ENCODE measurements at regions not wholly inside any gene's neighbourhood (a gene's known extent, or its start where the extent isn't known, plus 50 kb on each side); places are given as distances from the start of the nearest gene placed in this dataset.

DNA sequence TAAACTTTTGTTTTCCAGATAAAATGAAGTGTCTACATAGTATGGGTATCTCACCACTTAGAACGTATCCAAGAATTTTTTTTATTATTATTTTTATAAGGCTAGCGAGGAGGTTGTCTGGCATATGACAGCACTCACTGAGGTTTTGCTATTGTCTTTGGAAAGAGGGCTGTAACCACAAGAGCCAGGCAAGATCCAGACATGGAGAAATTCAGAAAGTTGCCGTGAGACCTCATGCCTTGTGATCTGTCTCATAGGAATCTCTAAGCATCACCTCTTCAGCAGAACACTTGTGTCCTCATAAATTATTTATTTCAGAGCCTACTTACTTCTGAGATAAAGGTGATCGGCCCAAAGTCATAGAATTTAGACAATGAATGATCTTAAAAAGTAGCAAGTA, 410.8 kb downstream of the CDH11 start:
- Mint-ChIP-seq H3K36me3 (ENCODE audit: low read depth) (no peaks in the 10 kb centered on the region), H3K27me3 (ENCODE audit: low read depth) (no peaks in the 10 kb centered on the region), H3K4me1 (ENCODE audit: low read depth) (no peaks in the 10 kb centered on the region), H3K27ac (no peak overlapping the region), H3K9me3 (peaks cover 11% of the 10 kb centered on the region), H3K4me3 (no peak overlapping the region)
- intact Hi-C loops (cut with micrococcal nuclease): no loop called here
- CTCF ChIA-PET: no interaction called here
- DNase-seq: no peak

- Mint-ChIP-seq H3K4me3 (no peak overlapping the region), H3K27me3 (ENCODE audit: low read depth) (no peaks in the 10 kb centered on the region), H3K36me3 (ENCODE audit: low read depth) (no peaks in the 10 kb centered on the region), H3K9me3 (peaks cover 10% of the 10 kb centered on the region), H3K27ac (no peak overlapping the region), H3K4me1 (ENCODE audit: low read depth) (no peaks in the 10 kb centered on the region)
- no peak for DNase-seq
- intact Hi-C loops (cut with micrococcal nuclease): no loop called here
- CTCF ChIA-PET: no interaction called here
These were observed 416.4 kb downstream of the CDH11 start for GRCh38 chr16:64705443-64705842.

DNA sequence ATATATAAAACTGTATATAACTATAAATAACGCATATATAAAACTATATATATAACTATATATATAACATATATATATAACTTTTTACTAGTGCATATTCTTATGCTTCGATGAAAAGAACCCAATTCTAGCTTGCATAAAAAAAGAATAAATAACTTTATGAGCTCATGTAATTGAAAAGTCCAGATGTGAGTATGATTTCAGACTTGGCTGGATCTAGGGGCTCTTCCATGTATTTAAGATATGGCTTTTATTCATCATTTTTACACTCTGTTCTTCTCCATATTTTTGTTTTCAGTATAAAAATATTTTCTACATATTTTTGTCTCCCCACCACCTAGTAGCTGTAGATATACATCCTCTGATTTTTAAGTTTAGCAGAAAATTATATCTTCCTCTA, 417.5 kb downstream of the CDH11 start:
- CTCF ChIA-PET: no interaction called here
- no peak overlapping the region for H3K4me3 Mint-ChIP-seq
- no peak for DNase-seq
- intact Hi-C loops (cut with micrococcal nuclease): no loop called here
- H3K27ac Mint-ChIP-seq: no peak overlapping the region
- no peaks in the 10 kb centered on the region for H3K36me3 Mint-ChIP-seq (ENCODE audit: low read depth)
- H3K4me1 Mint-ChIP-seq (ENCODE audit: low read depth): no peaks in the 10 kb centered on the region
- H3K27me3 Mint-ChIP-seq (ENCODE audit: low read depth): no peaks in the 10 kb centered on the region
- H3K9me3 Mint-ChIP-seq: peaks cover 10% of the 10 kb centered on the region

DNA sequence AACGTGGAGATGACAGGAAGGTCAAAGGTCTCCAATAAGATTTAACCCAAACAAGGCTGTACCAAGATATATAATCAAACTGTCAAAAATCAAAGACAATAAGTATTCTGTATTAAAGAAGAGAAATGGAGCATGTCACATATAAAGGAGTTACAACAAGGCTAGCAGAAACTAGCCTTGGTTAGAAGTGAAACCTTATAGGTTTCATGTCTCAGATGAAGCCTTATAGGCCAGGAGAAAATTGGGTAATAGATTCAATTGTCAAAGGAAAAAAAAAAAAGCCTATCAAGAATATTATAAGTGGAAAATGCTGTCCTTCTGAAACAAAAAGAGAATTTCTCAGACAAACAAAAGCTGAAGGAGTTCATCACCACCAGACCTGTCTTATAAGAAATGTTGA, 419.4 kb downstream of the CDH11 start:
- no peaks in the 10 kb centered on the region for H3K4me1 Mint-ChIP-seq (ENCODE audit: low read depth)
- H3K4me3 Mint-ChIP-seq: no peak overlapping the region
- no peaks in the 10 kb centered on the region for H3K27me3 Mint-ChIP-seq (ENCODE audit: low read depth)
- intact Hi-C loops (cut with micrococcal nuclease): no loop called here
- CTCF ChIA-PET: no interaction called here
- H3K27ac Mint-ChIP-seq: no peak overlapping the region
- H3K9me3 Mint-ChIP-seq: peaks cover 6% of the 10 kb centered on the region
- H3K36me3 Mint-ChIP-seq (ENCODE audit: low read depth): no peaks in the 10 kb centered on the region
- DNase-seq: no peak

- intact Hi-C loops (cut with micrococcal nuclease): no loop called here
- Mint-ChIP-seq H3K36me3 (ENCODE audit: low read depth) (no peaks in the 10 kb centered on the region), H3K4me3 (no peak overlapping the region), H3K27ac (no peak overlapping the region), H3K27me3 (ENCODE audit: low read depth) (no peaks in the 10 kb centered on the region), H3K4me1 (ENCODE audit: low read depth) (no peaks in the 10 kb centered on the region), H3K9me3 (peaks cover 7% of the 10 kb centered on the region)
- CTCF ChIA-PET: no interaction called here
- no peak for DNase-seq
These were observed 421.2 kb downstream of the CDH11 start for GRCh38 chr16:64700628-64701027.

DNA sequence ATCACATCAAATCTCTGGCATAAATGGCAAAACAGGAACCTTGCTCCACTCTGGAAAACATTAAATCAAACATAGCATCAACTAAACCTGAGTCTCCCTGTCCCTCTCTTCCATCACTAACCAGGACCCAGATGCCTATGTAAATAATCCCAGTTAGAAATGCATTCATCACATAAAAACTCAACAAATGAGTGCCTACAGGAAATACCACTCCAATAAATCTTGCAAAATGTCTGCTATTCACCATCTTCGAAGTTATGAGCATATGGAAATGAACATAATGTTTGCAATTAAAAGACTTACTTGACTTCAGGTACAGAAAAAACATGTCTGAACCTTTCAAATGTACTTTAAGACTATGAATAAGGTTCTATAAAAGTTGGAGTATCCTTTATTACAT, 425.0 kb downstream of the CDH11 start:
- intact Hi-C loops (cut with micrococcal nuclease): no loop called here
- peaks cover 9% of the 10 kb centered on the region for H3K9me3 Mint-ChIP-seq
- H3K4me3 Mint-ChIP-seq: no peak overlapping the region
- H3K36me3 Mint-ChIP-seq (ENCODE audit: low read depth): no peaks in the 10 kb centered on the region
- H3K4me1 Mint-ChIP-seq (ENCODE audit: low read depth): no peaks in the 10 kb centered on the region
- H3K27ac Mint-ChIP-seq: no peak overlapping the region
- CTCF ChIA-PET: no interaction called here
- DNase-seq: no peak
- no peaks in the 10 kb centered on the region for H3K27me3 Mint-ChIP-seq (ENCODE audit: low read depth)

- Mint-ChIP-seq H3K9me3 (peaks cover 8% of the 10 kb centered on the region), H3K27ac (no peak overlapping the region), H3K27me3 (ENCODE audit: low read depth) (no peaks in the 10 kb centered on the region), H3K36me3 (ENCODE audit: low read depth) (no peaks in the 10 kb centered on the region), H3K4me3 (no peak overlapping the region), H3K4me1 (ENCODE audit: low read depth) (no peaks in the 10 kb centered on the region)
- no peak for DNase-seq
- CTCF ChIA-PET: no interaction called here
- intact Hi-C loops (cut with micrococcal nuclease): no loop called here
These were observed 426.2 kb downstream of the CDH11 start for GRCh38 chr16:64695684-64696083.

- Mint-ChIP-seq H3K4me1 (ENCODE audit: low read depth) (no peaks in the 10 kb centered on the region), H3K27me3 (ENCODE audit: low read depth) (no peaks in the 10 kb centered on the region), H3K36me3 (ENCODE audit: low read depth) (no peaks in the 10 kb centered on the region), H3K4me3 (no peak overlapping the region), H3K27ac (no peak overlapping the region), H3K9me3 (peaks cover 7% of the 10 kb centered on the region)
- CTCF ChIA-PET: no interaction called here
- intact Hi-C loops (cut with micrococcal nuclease): no loop called here
- no peak for DNase-seq
These were observed 427.9 kb downstream of the CDH11 start for GRCh38 chr16:64693946-64694345.

GRCh38 chr16:64687786-64688185, 434.1 kb downstream of the CDH11 start:
- Mint-ChIP-seq H3K27me3 (ENCODE audit: low read depth) (no peaks in the 10 kb centered on the region), H3K27ac (no peak overlapping the region), H3K4me1 (ENCODE audit: low read depth) (no peaks in the 10 kb centered on the region), H3K9me3 (peaks cover 22% of the 10 kb centered on the region), H3K4me3 (no peak overlapping the region), H3K36me3 (ENCODE audit: low read depth) (no peaks in the 10 kb centered on the region)
- no peak for DNase-seq
- intact Hi-C loops (cut with micrococcal nuclease): no loop called here
- CTCF ChIA-PET: no interaction called here

- no peaks in the 10 kb centered on the region for H3K4me1 Mint-ChIP-seq (ENCODE audit: low read depth)
- no peaks in the 10 kb centered on the region for H3K27me3 Mint-ChIP-seq (ENCODE audit: low read depth)
- H3K36me3 Mint-ChIP-seq (ENCODE audit: low read depth): no peaks in the 10 kb centered on the region
- intact Hi-C loops (cut with micrococcal nuclease): no loop called here
- H3K9me3 Mint-ChIP-seq: peaks cover 19% of the 10 kb centered on the region
- no peak overlapping the region for H3K27ac Mint-ChIP-seq
- DNase-seq: no peak
- no peak overlapping the region for H3K4me3 Mint-ChIP-seq
- CTCF ChIA-PET: no interaction called here
These were observed 434.7 kb downstream of the CDH11 start for GRCh38 chr16:64687123-64687522.

- intact Hi-C loops (cut with micrococcal nuclease): no loop called here
- Mint-ChIP-seq H3K27me3 (ENCODE audit: low read depth) (no peaks in the 10 kb centered on the region), H3K27ac (no peak overlapping the region), H3K36me3 (ENCODE audit: low read depth) (no peaks in the 10 kb centered on the region), H3K4me1 (ENCODE audit: low read depth) (no peaks in the 10 kb centered on the region), H3K9me3 (peaks cover 18% of the 10 kb centered on the region), H3K4me3 (no peak overlapping the region)
- CTCF ChIA-PET: no interaction called here
- no peak for DNase-seq
These were observed 441.7 kb downstream of the CDH11 start for GRCh38 chr16:64679976-64680690.

DNA sequence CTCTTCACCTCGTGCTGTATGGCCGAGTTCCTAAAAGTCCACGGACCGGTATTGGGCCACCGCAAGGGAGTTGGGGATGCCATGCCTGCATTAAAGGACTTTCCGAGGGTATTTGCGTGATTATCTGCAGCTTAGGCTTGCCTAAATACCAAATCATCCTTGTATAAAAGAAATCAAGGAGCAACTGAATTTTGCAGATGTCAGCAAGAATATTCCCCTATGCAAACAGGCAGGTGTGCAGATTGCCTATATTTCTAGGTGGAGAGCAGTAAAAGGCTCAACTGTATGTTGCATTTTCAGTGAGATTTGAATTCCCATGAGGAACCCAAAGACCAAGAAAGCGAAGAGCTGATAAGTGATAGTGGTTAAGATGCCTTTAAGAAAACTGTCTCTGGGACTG, 452.3 kb downstream of the CDH11 start:
- Mint-ChIP-seq H3K27ac (no peak overlapping the region), H3K4me3 (no peak overlapping the region), H3K27me3 (ENCODE audit: low read depth) (no peaks in the 10 kb centered on the region), H3K36me3 (ENCODE audit: low read depth) (no peaks in the 10 kb centered on the region), H3K9me3 (peaks cover 12% of the 10 kb centered on the region), H3K4me1 (ENCODE audit: low read depth) (no peaks in the 10 kb centered on the region)
- CTCF ChIA-PET: no interaction called here
- DNase-seq: no peak
- intact Hi-C loops (cut with micrococcal nuclease): no loop called here

GRCh38 chr16:64667334-64667877, 454.5 kb downstream of the CDH11 start:
- Mint-ChIP-seq H3K9me3 (peaks cover 9% of the 10 kb centered on the region), H3K36me3 (ENCODE audit: low read depth) (no peaks in the 10 kb centered on the region), H3K27me3 (ENCODE audit: low read depth) (no peaks in the 10 kb centered on the region), H3K27ac (no peak overlapping the region), H3K4me3 (no peak overlapping the region), H3K4me1 (ENCODE audit: low read depth) (no peaks in the 10 kb centered on the region)
- CTCF ChIA-PET: no interaction called here
- intact Hi-C loops (cut with micrococcal nuclease): no loop called here
- DNase-seq: no peak
